ENCODE measurements at regions not wholly inside any gene's neighbourhood (a gene's known extent, or its start where the extent isn't known, plus 50 kb on each side); places are given as distances from the start of the nearest gene placed in this dataset.

- no peak for TF ChIP-seq CTCF (IDR thresholded peaks at IDR 0.05)
- TF ChIP-seq POLR2A (IDR thresholded peaks at IDR 0.05) = no peak
Measured at GRCh38 chr13:61276401-61276800, 139.2 kb downstream of the PCDH20 start.

All from heart left ventricle (tissue), 13 donors.